ENCODE measurements at regions not wholly inside any gene's neighbourhood (a gene's known extent, or its start where the extent isn't known, plus 50 kb on each side); places are given as distances from the start of the nearest gene placed in this dataset.
"Not testable (repeated sequence)": the region's sequence is repeated elsewhere in the genome, so short reads cannot be mapped to it uniquely, and the experiment has no call there.

DNA sequence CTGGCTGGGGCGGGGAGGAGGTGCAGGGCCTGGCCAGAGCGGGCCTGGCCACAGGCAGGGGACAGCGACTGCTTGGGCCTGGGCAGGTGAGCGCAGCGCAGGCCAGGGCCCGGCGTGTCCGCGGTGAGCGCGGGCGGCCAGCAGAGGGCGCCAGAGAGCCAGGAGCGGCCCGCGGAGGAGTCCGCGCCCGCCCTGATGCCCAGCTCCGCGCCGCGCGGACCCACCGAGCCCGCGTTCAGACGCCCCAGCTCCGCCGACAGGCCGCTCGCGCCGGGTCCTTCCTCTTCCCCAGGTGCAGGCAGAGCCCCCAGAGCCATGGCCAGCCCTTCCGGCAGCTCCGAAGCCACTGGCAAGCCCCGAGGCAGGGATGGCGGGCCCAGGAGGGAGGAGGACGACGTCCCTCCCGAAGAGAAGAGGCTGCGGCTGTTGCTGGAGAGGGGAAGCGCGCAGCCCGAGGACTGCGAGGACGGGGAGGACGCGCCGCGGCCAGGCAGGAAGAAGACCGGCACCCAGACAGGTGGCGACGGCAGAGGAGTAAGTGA lies 171.1 kb upstream of the OSBPL11 start:
- TF ChIP-seq, protein P1, sequence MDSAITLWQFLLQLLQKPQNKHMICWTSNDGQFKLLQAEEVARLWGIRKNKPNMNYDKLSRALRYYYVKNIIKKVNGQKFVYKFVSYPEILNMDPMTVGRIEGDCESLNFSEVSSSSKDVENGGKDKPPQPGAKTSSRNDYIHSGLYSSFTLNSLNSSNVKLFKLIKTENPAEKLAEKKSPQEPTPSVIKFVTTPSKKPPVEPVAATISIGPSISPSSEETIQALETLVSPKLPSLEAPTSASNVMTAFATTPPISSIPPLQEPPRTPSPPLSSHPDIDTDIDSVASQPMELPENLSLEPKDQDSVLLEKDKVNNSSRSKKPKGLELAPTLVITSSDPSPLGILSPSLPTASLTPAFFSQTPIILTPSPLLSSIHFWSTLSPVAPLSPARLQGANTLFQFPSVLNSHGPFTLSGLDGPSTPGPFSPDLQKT (IDR thresholded peaks at IDR 0.05; ENCODE audit: borderline replicate concordance, low read depth, low read length): not testable (repeated sequence)
- TF ChIP-seq ZBTB8A, ZNF2 (tag by site-specific recombination; IDR thresholded peaks at IDR 0.05): not testable (repeated sequence)
- TF ChIP-seq, protein P2, sequence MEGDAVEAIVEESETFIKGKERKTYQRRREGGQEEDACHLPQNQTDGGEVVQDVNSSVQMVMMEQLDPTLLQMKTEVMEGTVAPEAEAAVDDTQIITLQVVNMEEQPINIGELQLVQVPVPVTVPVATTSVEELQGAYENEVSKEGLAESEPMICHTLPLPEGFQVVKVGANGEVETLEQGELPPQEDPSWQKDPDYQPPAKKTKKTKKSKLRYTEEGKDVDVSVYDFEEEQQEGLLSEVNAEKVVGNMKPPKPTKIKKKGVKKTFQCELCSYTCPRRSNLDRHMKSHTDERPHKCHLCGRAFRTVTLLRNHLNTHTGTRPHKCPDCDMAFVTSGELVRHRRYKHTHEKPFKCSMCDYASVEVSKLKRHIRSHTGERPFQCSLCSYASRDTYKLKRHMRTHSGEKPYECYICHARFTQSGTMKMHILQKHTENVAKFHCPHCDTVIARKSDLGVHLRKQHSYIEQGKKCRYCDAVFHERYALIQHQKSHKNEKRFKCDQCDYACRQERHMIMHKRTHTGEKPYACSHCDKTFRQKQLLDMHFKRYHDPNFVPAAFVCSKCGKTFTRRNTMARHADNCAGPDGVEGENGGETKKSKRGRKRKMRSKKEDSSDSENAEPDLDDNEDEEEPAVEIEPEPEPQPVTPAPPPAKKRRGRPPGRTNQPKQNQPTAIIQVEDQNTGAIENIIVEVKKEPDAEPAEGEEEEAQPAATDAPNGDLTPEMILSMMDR (tag by site-specific recombination; IDR thresholded peaks at IDR 0.05): not testable (repeated sequence)
- TF ChIP-seq, protein P3, sequence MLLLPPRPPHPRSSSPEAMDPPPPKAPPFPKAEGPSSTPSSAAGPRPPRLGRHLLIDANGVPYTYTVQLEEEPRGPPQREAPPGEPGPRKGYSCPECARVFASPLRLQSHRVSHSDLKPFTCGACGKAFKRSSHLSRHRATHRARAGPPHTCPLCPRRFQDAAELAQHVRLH (tag by site-specific recombination; IDR thresholded peaks at IDR 0.05): not testable (repeated sequence)
- TF ChIP-seq, protein P4, sequence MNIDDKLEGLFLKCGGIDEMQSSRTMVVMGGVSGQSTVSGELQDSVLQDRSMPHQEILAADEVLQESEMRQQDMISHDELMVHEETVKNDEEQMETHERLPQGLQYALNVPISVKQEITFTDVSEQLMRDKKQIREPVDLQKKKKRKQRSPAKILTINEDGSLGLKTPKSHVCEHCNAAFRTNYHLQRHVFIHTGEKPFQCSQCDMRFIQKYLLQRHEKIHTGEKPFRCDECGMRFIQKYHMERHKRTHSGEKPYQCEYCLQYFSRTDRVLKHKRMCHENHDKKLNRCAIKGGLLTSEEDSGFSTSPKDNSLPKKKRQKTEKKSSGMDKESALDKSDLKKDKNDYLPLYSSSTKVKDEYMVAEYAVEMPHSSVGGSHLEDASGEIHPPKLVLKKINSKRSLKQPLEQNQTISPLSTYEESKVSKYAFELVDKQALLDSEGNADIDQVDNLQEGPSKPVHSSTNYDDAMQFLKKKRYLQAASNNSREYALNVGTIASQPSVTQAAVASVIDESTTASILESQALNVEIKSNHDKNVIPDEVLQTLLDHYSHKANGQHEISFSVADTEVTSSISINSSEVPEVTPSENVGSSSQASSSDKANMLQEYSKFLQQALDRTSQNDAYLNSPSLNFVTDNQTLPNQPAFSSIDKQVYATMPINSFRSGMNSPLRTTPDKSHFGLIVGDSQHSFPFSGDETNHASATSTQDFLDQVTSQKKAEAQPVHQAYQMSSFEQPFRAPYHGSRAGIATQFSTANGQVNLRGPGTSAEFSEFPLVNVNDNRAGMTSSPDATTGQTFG (tag by site-specific recombination; IDR thresholded peaks at IDR 0.05; ENCODE audit: borderline replicate concordance): not testable (repeated sequence)

All from HEK293 (cell line).